SK-MEL-5 (cell line): ENCODE measurements at regions not wholly inside any gene's neighbourhood (a gene's known extent, or its start where the extent isn't known, plus 50 kb on each side); places are given as distances from the start of the nearest gene placed in this dataset.
A peak's percentile ranks its signal among the peaks of the same experiment; 100 is the strongest.
"Not testable (repeated sequence)": the region's sequence is repeated elsewhere in the genome, so short reads cannot be mapped to it uniquely, and the experiment has no call there.

Experiments
- DNase-seq: peaks from one replicate; pipeline ENCODE4 v3.0.0-alpha.2; 2016; ENCODE audit warnings: low read depth, low spot score
- in situ Hi-C: cut with HindIII; loops from 2 replicates; pipeline ENCODE4 v1.10.0; 2016; ENCODE audit warnings: low sequenced_read_pairs, high pct_unique_total_duplicates, low pct_unique_long_range_greater_than_20kb

DNA sequence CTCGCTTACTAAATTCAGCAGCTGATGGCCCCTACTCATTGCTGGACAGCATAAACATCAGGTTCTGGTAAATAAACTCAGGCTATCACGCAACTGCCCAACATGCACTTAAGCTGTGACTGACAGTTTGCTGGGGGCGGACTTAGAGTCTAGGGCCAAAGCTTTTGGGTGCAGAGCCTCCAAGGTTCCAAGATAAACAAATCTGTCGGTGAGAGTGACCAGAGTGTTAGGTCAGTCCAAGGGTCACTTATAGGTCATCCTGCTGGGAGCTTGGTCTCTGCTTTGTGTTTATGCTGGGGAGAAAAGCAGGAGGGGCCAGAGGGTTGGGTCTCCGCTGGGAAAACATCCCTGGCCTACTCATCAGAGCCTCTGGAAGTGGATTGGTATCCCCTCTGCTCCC lies 188.6 kb upstream of the GATA6 start:
- DNase-seq: no peak
- in situ Hi-C loops: no loop called here

DNA sequence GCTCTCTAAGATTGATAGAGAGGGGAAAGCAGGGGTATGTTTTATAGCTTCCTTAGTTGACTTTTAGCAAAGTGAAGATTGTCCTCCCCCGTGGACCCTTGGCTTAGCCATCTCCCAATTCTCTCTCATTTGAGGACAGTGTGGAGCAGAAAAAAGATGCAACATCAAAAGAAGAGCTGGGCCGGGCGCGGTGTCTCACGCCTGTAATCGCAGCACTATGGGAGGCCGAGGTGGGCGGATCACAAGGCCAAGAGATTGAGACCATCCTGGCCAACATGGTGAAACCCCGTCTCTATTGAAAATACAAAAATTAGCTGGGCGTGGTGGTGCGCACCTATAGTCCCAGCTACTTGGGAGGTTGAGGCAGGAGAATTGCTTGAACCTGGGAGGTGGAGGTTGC lies 187.9 kb upstream of the GATA6 start:
- in situ Hi-C loops: not testable (repeated sequence)

DNA sequence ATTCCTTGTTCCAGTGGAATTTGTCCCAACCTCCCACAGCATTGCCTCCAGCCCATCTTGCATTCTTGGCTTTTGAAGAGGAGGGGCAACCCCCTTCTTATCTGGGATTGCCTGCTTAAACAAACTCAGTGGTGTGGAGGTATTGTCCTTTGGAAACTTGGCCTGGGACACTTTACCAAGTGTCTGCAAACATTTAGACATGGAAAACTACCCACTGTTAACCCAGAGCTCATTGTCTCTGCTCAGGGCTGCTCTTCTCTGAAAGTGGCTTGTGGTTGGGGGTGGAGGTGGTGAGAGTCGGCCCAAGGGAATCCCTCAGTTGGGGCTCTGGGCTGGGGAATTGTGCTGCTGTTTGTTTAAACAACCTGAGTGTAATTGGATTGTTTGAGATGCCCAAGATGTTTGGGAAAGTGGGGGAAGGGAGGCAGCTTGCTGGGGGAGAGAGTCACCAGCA lies 178.3 kb upstream of the GATA6 start:
- no peak for DNase-seq
- in situ Hi-C loops: no loop called here

More for the DNA sequence above, 187.9 kb upstream of the GATA6 start:
- not testable (repeated sequence) for DNase-seq

DNA sequence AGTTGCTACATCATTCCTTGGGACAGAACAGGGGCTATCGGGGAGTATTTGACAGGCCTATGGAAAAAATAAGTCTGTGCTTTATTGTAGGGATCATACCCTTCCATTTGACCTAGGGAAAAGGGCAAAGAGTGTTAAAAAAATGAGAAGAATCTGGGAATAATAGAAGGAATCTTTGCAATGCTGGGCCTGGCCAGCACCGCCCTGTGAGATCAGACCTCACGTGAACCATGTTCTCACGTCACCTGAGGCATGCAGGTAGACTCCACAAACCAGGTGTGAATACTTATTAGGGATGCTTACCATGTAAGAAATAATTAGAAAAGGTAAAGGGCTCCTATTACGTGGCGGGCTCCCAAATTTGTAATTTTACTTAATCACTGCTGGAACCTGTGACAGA lies 177.5 kb upstream of the GATA6 start:
- DNase-seq: no peak
- in situ Hi-C loops: no loop called here

DNA sequence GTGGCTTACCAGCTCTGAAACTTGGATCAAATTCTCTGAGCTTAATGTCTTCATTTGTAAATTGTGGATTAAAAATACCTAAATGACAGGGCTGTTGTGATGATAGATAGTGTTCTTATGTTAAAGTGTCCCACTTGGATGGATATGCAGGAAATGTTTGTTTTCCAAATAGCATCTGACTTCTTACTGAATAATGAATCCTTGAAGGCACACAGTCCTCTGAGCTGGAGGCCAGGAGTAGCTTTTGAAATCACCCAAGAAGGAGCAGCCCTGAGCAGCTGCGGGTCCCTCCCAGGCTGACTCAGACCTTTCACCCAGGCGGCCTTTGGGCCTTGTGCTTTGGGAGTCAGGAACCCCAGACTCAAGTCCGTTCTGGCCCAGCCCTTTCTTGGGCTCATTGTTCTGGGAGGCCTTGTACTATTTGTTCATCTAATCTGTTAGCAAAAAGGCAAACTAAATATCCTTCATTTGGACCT lies 173.0 kb upstream of the GATA6 start:
- in situ Hi-C loops: no loop called here
- DNase-seq: no peak

DNA sequence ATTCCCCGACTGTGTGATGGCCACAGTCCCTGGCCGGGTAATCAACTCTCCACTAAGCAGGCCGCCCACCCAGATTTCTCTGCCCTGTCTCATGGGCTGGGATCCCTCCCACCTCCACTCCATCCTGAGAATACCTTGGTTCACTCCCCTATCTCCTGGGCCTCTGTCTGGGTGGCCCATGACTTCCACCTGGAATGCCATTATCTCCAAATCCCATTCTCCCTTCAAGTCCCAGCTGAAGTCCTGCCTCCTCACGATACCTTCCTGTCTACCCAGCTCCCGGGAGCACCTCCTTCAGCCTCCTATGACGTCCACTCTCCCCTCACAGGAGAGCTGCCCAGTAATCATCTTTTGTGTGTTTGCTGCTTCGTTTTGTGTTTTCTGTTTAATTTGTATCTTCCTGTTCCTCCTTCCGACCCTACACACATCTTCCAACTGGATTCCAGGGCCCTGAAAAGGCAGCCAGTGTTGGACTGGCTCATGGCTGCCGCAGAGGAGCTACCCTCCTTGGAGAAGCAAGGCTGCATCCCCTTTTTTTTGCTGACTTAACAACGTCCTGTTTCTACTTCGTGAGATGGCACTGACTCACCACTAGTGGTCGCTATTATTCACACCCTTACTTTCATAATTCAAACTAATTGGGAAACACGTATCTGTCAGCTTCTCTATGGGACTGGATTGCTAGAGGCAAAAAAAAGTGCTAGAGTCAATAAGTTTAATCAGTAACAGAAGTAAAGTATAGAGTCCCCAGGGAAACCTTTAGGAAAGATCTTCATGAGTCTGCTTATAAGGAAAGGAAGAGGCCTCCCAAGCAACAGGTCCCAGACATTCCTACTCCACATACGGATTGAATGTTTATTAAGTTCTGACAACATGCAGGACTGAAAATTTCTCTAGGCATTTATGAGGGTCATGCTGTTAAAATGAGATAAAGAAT lies 171.9 kb upstream of the GATA6 start:
- peak; percentile 69 for DNase-seq
- in situ Hi-C loops: no loop called here

DNA sequence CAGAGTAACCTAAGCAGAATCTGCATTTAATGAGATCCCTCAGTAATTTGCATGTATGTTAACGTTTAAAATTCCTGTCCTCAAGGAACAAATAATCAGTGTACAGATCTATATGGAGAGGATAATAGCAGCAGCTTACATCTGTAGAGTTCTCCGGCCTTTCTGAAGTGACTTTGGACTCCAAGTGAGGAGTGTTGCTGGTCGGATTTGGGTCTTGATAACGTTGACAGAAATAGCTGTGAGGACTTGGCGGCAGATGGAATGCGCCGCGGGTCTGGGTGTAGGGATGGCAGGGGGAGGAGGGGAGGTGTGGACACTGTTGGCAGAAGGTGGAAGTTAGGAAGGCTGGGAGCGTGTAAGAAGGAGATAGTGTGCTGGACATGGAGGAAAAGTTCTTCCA lies 170.9 kb upstream of the GATA6 start:
- in situ Hi-C loops: no loop called here
- no peak for DNase-seq

DNA sequence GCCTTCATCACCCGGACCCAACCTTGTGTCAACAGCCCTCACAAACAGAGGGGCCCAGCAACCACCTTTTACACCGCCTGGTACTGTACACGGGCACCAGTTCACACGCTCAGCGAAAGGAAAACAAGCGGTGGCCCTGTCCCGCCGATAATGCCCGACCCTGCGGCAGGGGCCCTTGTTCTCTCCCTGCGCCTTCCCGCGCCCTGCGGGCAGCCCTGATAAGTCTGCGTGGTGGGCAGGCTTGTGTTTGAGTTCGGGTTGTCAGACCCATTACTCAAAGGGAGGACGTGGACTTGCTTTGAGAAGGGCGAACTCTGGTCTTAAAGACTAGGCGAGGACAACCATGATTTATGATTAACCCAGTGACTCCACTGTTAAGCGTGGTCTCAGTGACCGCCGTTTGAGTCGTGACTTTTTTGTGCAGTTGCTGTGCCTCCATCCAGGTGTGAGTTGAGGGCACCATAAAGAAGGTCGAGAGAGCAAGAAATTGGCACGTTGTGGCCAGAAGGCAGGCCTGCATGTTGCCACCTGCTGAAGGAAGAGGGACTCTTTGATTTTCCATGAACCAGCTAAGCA lies 167.4 kb upstream of the GATA6 start:
- in situ Hi-C loops: no loop called here
- no peak for DNase-seq

DNA sequence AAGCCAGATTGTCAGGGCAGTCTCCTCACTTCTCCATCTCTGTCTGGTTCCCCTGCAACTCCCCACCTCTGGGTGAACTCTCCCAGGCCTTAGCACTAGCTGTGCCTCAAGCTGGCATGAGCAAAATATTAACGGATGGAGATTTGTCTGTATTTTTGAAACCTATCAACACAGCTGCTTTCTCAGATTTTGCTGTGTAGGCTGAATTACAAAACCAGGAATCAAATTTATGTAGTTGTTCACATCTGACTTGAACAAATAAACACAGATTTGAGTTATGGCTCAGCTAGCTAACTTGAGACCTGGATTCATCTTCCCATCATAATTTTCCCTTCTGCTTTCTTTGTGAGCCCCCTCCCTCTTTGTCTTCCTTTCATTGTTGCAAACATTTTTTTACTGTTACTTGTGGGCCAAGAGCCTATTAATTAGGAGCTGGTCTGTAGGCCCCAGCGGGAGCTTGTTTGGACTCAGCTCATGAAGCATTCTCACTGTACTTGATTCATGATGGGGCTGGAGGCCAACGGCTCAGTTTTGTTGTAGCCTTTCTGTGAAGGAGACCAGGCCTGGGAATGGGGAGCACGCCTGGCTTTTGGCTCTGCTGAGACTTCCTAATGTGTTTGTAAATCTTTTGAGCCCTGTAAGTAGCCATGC lies 164.1 kb upstream of the GATA6 start:
- in situ Hi-C loops: no loop called here
- no peak for DNase-seq

DNA sequence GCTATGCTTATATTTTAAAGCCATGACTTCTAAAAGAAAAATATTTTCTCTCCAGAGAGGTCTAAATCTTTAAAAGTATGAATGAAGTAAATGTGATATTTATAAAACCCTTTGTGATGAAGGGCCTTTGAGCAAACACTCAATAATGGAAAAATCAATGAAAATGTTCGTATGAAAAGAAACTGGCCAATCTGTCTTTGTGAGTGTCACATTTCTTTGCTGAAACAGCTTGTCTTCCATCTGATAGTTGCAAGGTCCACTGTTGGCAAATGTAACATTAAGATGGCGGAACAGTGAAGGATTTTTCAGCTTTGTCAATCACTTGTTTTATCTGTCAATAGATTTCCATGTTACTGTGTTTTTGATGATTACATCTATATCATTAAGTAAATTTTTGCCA lies 162.9 kb upstream of the GATA6 start:
- in situ Hi-C loops: no loop called here
- no peak for DNase-seq

DNA sequence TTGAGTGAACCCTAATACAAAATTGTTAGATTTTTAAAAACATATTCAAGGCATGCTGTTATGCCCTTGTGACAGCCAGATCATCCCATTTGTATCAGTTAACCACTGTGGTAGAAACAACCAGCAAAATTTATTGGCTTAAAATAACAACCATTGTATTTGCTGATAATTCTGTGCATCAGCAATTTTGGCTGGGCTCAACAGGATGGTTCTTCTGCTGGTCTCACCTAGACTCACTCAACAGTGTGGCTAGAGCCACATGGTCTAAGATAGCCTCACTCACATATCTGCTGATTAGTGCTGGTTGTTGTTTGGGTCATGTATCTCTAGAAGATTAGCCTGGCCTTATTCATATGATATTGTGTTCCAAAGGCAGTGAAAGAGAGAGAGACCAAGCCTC lies 160.1 kb upstream of the GATA6 start:
- in situ Hi-C loops: no loop called here

DNA sequence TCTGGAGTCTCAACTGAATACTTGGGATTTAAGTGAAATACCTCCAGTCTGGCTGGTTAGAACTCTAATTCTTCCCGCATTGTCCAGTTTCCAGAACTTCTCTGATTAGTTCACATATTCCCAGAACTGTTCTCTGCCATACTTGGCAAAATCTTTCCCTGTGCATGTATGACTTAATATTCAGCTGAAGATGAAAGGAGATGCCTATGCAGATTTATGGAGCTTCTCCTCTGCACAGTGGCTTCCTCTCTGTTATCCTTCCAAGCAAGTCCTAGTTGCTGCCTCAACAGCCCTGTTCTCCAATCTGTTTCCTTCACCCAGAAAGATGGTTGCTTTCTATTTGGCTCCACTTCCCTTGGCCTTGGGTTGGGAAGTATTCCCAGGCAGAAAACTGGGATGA lies 155.4 kb upstream of the GATA6 start:
- no peak for DNase-seq
- in situ Hi-C loops: no loop called here

More for the DNA sequence above, 160.1 kb upstream of the GATA6 start:
- no peak for DNase-seq

DNA sequence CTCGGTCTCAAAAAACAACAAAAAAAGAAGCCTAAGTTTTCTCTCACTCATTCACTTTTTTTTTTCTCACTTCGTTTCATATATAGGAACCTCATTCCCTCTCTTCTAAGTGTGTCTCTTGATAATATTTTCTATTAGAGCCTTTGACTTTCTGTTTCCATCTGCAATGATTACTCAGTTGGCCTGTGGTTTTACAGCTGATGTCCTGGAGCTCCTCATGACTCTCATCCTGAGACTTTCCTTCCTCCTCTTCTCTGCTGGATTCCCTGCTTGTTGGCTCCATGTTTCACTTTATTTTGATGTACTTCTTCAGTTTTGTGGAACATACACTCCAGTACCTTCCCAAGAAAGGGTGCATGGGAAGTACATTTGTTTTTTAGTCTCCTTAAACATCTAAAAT lies 154.2 kb upstream of the GATA6 start:
- peak; percentile 4 for DNase-seq
- in situ Hi-C loops: no loop called here

DNA sequence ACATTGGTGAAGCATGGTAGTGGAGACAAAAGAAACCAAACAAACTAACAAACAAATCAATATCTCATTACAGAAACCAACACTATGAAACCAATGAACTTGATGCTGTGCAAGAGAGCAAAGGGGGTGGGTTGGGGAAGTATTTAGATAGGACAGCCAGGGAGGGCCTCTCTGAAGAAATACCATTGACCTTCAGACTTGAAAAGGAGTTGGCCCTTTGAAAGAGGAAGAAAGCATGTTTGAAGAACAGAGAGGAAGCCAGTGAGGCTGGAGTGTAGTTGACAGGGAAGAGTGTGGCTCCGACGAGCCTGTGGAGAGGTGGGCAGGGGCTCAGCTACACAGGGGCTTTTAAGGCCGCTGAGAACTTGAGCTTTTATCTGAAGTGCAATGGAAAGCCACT lies 151.0 kb upstream of the GATA6 start:
- in situ Hi-C loops: no loop called here

DNA sequence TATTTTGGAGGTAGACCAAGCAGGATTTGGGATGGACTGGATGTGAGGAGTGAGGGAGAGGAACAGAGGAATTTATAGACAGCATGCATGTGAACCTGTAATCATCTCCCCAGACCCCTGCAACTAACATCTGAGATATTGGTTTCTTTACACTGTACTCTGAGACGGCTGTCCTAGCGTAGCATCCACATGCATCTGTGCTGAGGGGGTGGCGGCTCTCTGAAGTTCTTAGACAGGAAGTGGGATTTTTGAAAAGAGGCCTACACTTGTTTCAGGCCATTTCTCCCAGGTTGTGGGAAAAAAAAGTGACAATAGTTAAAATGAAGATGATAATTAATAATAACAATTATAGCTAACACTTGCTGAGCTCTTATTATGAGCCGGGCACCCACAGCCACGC lies 150.2 kb upstream of the GATA6 start:
- in situ Hi-C loops: no loop called here
- no peak for DNase-seq

More for the DNA sequence above, 151.0 kb upstream of the GATA6 start:
- DNase-seq: no peak

DNA sequence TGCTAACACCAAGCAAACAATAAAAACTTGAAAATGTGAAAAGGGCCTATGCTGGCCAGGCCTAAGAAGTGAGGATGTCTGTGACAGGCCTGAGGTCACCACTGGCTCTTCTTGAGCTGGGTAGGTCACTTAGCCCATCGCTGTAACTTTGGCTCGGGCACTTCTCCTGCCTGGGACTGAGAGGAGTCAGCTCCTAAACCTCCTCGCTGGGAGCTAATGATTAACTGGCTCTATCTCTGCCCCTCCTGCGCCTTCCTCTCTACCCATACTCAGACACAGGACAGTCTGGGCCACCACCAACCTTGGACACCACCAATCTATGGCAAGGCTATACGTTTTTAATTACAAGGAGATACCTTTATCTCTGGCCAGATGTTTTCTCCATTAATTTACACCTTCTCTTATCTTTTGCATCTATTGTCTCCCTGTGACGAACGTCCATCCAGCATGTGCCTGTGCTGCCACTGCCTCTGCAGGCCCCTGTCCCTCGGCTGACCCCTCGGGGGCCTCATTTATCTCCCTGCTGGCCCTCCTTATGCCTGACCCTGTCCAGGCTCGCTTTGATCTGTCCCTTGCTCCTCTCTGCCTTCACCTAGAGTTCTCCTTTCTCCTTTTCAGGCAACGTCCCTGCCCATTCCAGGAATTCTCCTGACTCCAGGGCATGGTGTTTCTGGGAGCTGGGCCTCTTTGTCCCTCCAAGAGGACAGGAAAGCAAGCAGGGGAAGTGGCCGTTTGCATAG lies 149.1 kb upstream of the GATA6 start:
- in situ Hi-C loops: no loop called here
- no peak for DNase-seq

DNA sequence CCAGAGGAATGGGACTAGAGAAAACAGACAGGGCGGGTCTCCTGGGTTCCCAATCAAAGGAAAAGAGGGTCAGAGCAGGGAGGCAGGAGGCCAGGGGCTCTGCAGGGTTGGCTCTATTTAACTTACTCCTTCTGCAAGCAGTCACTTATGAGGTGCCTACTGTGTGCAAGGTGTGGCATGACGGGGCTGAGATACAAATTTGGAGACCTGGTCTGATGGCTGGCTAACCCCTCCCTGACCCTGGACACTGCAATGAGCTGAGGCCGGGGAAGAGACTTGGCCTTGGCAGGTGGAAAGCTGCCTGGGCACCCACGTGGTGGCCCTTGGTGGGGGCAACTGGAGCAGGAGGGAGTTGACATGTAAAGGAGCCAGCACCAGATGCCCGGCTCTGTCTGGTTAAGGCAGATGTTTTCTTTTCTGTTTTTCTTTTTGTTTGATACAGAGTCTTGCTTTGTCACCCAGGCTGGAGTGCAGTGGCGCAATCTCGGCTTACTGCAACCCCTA lies 148.5 kb upstream of the GATA6 start:
- no peak for DNase-seq
- in situ Hi-C loops: no loop called here

DNA sequence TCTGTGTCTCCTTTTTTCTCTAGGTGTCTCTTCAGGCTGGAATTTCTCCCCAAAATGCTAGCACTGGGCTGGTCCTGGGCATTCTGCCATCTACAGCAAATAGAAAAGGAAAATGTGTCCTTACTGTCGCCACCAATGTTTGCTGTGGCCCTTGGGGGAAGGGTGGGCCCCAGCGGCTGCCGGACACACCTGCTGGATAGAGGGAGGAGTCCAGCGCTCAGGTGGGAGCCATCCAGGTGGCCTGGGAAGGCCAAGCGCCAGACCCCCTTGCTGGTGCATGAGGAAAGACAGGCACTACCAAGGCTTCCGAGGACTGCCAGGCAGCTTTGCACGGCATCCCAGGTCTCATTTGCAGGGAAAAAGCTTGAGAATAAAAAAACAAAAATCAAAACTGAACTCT lies 147.7 kb upstream of the GATA6 start:
- no peak for DNase-seq
- in situ Hi-C loops: no loop called here
